OCI-LY1 (cell line): ENCODE measurements at regions not wholly inside any gene's neighbourhood (a gene's known extent, or its start where the extent isn't known, plus 50 kb on each side); places are given as distances from the start of the nearest gene placed in this dataset.

Source experiments
- CTCF ChIP-seq: fragments of 200-600 bp; sonication (generic), shearing (Covaris generic); IDR thresholded peaks from 2 replicates; pipeline ENCODE4 v1.5.1; 2017; ENCODE audit warnings: mild to moderate bottlenecking, antibody characterized with exemption, low read length, moderate library complexity, mixed read lengths
- EZH2 ChIP-seq: fragments of 200-600 bp; sonication (generic), shearing (Covaris generic); IDR thresholded peaks from 2 replicates; pipeline ENCODE4 v1.8.0; 2017; ENCODE audit warnings: borderline replicate concordance, mixed run types, mild to moderate bottlenecking, antibody characterized with exemption, low read length, moderate library complexity, mixed read lengths

GRCh38 chr18:78807668-78808067, 171.9 kb upstream of the SALL3 start:
- TF ChIP-seq CTCF (no peak), EZH2 (no peak)
